ENCODE measurements at regions not wholly inside any gene's neighbourhood (a gene's known extent, or its start where the extent isn't known, plus 50 kb on each side); places are given as distances from the start of the nearest gene placed in this dataset.
"Not testable (repeated sequence)": the region's sequence is repeated elsewhere in the genome, so short reads cannot be mapped to it uniquely, and the experiment has no call there.

DNA sequence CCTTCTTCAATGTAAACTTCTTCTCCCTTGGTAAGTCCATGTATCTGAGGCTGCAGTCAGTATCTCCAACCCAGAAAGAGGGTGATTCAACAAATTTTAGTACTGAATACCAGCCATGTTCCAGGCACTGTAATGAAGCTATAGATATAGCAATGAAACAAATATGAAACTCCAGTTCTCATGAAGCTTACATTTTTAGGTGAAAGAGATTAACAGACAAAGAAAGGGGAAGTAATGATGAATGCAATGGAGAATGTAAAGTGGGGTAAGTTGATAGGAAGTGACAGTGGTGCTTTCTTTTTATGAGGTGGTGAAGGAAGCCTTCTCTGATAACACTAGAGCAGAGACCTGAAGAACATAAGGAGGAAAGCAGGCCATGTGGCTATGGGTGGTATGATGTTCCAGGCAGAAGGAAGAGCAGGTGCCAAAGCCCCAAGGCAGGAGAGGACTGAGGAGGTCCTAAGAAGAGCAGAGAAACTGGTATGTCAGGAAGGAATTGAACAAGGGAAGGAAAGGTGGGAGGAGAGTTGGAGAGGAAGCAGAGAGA, 143.6 kb downstream of the TFAP2B start:
- DNase-seq, result no peak

DNA sequence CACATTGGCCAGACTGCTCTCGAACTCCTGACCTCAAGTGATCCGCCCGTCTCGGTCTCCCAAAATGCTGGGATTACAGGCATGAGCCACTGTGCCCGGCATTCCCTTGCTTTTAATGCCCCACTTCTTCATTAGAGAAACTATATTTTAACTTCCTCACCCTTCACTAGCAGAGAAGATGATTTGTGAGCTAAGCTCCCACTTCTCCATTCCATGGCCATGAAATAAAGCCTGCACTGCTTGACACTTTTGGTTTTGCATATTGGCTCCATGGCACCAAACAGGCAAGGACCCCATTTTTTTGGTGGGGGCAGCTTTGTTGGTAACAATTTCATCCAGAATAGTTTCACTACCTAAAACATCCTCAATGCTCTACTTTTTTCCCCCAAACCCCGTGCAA, 145.3 kb downstream of the TFAP2B start:
- no peak for DNase-seq

- DNase-seq, result no peak
Observed at GRCh38 chr6:50965495-50965894, 146.8 kb downstream of the TFAP2B start.

DNA sequence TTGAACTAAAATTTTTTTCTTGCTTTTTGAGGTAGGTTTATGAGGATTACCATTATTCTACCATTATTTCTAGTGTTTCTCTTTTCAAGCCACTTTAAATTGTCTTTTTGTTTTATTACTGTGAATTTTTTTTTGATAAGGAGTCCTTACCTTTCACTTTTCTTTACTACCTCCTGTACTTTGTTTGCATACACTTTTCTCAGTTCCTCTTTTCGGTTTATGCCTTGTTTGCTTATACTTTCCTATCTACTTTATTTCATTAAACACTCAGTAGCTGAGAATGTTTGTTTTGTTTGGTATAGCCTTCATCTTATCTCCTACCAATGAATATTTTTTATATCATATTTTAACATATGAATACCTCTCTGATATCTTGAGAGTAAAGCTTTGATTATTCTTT, 147.9 kb downstream of the TFAP2B start:
- DNase-seq, result no peak

DNA sequence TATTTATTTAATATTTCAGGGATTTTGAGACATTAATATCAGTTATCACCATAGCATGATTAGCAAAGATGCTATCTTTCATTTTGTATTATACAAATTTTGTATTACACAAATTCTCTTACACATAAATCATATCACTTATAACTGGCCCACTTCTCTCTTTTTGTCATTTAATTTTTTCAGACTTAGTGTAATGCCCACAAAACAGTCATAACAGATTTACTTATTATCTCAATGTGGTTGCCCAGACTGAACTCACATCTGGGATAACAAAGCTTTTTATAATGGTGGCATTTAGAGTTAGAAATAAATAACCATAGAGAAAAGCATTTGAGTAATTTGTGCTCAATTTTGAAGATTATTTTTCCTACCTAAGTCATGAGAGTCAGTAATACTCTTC, 148.3 kb downstream of the TFAP2B start:
- DNase-seq, result no peak

DNA sequence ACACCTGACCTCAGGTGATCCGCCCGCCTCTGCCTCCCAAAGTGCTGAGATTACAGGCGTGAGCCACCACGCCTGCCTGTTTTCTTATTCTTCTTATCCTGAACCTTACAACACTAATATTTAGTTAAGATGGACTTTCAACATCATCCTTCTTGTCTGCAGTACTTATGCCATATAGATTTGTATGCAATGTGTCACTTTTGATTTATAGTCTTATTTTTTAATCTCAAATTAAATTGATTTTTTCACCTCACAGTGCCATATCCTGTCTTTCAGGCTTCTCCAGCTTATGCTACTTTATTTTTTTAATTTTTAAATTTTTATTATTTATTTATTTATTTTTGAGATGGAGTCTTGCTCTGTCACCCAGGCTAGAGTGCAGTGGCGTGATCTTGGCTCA, 149.6 kb downstream of the TFAP2B start:
- DNase-seq, result not testable (repeated sequence)

GRCh38 chr6:50970908-50971307, 152.2 kb downstream of the TFAP2B start:
- DNase-seq, result no peak

GRCh38 chr6:50973464-50973863, 154.8 kb downstream of the TFAP2B start:
- no peak for DNase-seq

- no peak for DNase-seq
Observed at GRCh38 chr6:50974319-50974718, 155.6 kb downstream of the TFAP2B start.

DNA sequence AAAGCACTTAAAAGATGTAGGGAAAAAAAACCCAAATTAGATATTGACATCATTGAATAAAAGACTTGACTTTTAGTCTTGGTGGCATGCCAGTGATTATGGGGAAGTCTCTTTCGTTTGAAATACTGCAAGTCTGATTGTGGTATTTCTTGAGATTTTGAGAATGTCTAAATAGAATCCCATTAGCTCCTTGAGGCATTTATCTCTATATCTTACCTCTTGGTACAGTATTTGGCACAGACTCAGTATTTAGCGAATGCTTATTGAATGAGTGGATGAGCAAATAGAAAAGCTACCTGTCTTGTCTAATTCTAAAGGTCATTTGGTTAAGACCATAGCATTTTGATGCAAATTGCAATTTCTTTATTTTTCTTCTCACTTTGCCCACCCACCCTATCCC, 156.5 kb downstream of the TFAP2B start:
- no peak for DNase-seq

- no peak for DNase-seq
Observed at GRCh38 chr6:50976907-50977306, 158.2 kb downstream of the TFAP2B start.

DNA sequence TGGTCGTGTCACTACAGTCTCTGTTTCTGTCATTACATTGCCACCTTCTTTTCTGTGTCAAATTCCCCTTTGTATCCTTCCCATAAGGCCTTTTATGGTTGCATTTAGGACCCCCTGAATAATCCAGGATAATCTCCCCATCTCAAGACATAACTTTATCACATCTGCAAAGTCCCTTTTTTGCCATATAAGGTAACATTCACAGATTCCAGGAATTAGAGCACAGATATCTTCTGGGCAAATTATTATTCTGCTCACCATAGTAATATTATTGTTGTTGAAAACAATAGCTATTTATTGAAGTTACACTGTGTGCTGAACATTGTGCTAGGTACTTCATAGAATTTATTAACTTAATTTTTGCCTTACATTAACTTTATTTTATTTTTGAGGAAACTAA, 159.1 kb downstream of the TFAP2B start:
- no peak for DNase-seq

DNA sequence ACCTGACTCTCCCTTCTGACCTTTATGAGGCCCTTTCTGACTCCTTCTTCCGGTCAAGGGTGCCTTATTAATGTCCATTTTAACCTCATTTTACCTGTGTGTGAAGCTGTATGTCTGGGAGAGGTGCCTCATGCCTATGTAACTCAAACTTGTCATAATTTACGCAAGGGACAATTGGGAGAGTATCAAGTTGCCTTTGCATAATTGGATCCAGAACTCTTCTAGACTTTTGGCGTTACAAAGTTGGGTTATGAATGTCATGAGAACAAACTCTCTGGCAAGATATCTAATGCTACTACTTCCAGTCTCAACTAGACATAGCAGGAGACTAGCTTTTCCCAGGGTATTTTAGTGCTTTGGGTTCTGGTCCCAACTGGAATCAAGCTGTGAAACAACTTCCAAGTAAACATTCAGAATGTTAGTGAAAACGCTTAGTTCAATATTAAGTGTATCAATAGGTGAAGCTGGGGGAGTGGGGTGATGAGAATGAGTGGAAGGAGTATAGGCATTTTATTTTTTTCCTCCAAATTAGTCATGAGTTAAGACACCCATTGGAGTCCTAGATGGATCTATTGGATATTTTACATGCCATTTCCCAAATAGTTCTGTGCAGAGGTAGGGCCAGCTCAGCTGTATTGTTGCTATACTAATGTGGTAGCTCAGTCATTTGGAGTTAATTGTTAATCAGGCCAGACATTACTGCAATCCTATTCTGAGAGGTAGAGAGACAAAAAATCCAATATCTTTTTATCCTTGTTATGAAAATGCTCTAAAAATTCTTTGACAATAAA, 159.9 kb downstream of the TFAP2B start:
- DNase-seq, result no peak

GRCh38 chr6:50979171-50979525, 160.5 kb downstream of the TFAP2B start:
- DNase-seq, result no peak

DNA sequence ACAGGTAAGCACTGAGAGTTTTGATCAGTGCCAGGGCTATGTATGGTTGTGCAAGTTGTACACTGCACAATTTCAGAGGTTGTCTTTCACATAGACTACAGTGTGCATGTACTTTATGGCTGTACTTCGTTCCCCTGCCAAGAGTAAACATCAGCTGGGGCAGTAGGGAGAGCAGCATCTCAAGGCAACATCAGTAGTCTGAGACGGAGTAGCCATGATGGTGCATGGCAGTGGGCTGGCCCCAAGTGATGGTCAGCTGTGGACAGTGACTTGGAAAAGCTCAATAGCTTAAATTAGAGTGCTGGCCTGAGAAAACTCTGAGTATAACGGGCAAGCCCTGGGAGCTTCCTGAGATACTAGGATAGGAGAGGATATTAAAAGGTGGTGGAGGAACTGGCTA, 165.5 kb downstream of the TFAP2B start:
- DNase-seq, result no peak

DNA sequence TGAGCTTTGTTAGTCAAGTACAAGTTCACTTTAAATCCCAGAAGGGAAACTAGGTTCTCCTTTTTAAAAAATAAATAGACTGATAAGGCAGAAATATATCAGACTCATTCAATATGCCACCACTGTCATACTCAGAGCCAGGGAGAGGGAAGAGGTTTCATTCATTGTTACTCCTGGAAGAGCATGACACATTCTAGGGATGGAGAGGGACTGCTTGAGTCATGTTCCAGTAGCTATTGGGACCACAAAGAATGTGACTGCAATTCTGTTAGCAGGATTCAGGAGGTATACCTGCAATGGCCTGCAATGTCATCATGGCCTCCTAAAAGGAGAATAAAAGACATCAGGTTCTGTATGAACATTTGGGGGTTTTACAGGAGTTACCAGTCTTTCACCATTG, 167.6 kb downstream of the TFAP2B start:
- DNase-seq, result no peak

- no peak for DNase-seq
Observed at GRCh38 chr6:50989123-50989522, 170.5 kb downstream of the TFAP2B start.

DNA sequence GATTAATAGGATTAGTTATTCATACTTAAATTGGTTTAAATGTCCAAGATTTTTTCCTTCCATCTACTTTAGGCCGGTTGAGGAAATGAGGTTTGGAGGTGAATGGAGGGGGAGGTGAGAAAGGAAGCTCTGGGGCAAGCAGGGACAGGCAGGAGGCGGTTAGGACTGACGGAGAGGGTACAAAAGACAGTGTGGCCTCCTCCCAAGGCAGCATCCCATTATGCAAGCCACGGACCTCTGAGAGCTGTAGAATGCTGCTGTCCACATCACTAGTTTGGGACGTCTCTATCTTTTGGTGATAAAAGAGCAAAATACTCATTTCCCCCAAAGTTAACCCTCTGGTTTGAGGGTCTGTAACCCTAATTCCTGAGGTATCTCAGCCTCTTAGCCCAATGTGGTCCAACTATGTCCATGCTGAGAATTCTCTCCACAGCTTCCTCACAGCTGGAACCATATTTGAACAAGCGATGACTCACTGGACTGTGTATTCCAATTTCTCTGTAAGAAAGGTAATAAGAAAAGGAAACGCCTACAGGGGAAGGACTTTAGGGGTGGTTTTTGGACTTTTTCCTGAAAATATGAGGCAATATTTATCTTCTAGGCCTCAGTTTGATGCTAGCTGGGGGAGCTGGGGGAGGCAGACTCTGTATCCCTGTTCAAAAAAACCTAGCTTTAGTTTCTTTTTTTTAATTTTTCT, 172.2 kb downstream of the TFAP2B start:
- DNase-seq, result no peak

GRCh38 chr6:50992232-50992631, 173.6 kb downstream of the TFAP2B start:
- no peak for DNase-seq

DNA sequence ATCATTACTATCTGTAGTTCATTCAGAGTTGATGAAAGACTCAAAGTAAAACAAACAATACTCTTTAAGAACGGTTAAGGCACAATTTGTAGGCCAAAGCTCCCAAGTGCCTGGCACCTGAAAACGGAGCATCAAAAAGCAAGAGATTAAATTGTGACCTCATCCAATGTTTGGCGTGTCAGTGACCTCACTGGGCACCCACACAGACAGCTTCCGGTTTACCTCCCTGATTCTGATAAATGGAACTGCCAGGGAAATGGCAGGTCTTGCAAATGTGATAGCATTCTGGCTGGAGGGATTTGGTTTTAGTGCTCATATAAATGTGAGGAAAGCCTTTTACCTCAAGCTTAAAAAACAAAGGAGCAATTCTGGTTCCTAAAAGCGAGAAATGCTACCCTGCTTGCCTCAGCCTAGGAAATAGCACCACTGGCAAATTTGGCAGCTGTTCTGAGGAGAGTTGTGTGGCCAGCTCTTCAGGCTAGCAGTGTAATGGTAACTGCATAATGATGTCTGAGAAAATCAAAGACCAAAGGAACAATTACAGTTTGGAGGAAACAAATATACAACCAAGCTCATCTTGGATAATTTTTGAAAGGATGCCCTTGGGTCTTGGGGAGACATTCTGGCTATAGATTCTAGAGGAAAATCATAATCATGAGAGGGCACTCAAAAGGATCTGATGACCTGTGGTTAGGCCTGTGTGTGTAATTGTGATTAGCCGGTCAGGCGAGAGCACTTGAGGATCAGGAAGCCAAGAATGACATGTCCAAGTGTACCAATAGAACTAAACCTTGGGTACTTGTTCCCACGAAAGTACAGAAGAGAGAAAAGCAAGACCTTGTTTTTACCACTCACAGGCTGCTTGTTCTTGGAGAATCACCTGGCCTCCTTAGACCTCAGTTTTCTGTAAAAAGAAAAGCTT, 174.3 kb downstream of the TFAP2B start:
- no peak for DNase-seq

GRCh38 chr6:50993941-50994720, 175.5 kb downstream of the TFAP2B start:
- no peak for DNase-seq

DNA sequence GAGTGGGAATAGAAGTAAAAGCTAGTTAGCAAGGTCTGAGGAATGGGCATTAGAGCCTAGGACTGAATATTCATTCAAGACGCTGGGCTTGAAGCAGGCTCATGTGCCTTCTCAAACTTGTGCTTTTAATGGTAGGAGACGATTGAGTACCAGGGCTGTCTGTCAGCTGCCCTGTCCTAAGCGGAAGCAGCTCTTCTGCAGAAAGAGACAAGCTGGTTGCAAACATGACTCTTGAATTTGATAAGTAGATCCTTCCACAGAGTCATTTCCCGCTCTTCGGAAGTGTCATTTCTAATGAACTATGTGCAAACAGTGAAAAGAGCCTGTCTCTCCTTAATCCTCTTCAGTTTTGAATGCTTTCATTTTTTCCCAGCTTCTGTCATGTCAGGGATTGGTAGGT, 176.4 kb downstream of the TFAP2B start:
- no peak for DNase-seq

All from T-helper 2 cell (primary cell).